Gastroesophageal sphincter (tissue), 3 donors: ENCODE measurements at regions not wholly inside any gene's neighbourhood (a gene's known extent, or its start where the extent isn't known, plus 50 kb on each side); places are given as distances from the start of the nearest gene placed in this dataset.

Experiments
- CTCF ChIP-seq, 4 experiments: fragments of 200-600 bp in 2 of 4; fragments of 450-650 bp in 2 of 4; sonication (generic) in 1 of 4; IDR thresholded peaks; one replicate each; pipeline ENCODE4 v1.5.1; 2017 to 2019; ENCODE audit warnings: antibody characterized with exemption in 4 of 4, mild to moderate bottlenecking in 2 of 4, moderate library complexity in 2 of 4
- EP300 ChIP-seq: sonication (generic); formaldehyde crosslinking; IDR thresholded peaks from one replicate; pipeline ENCODE4 v1.6.1; 2017; ENCODE audit warnings: antibody characterized with exemption, mild to moderate bottlenecking
- POLR2A ChIP-seq, 2 donors: fragments of 450-650 bp; IDR thresholded peaks; one replicate each; pipeline ENCODE4 v1.6.1; 2017; ENCODE audit warnings: antibody characterized with exemption in 2 of 2, mild to moderate bottlenecking in 2 of 2, moderate library complexity in 1 of 2
- POLR2AphosphoS5 ChIP-seq: sonication (generic); formaldehyde crosslinking; IDR thresholded peaks from one replicate; pipeline ENCODE4 v1.6.1; 2017; ENCODE audit warnings: antibody characterized with exemption

- TF ChIP-seq POLR2A (IDR thresholded peaks at IDR 0.05): no peak
- TF ChIP-seq EP300: no peak
- TF ChIP-seq CTCF (IDR thresholded peaks at IDR 0.05): no peak
- no peak for TF ChIP-seq POLR2AphosphoS5
Measured at GRCh38 chr12:16880864-16881285, 274.9 kb upstream of the LMO3 start.
